Common myeloid progenitor, CD34-positive (primary cell): ENCODE measurements at regions not wholly inside any gene's neighbourhood (a gene's known extent, or its start where the extent isn't known, plus 50 kb on each side); places are given as distances from the start of the nearest gene placed in this dataset.

Experiments used
- CTCF ChIA-PET: fragments of 350-600 bp; sonication (Branson Sonifier 250); formaldehyde crosslinking; loops from one replicate; lab custom pipeline; 2021; ENCODE audit warnings: antibody characterized with exemption; lab: Charles Lee
- POLR2A ChIA-PET: fragments of 350-600 bp; sonication (Branson Sonifier 250); formaldehyde crosslinking; loops from one replicate; lab custom pipeline; 2021; ENCODE audit warnings: antibody characterized with exemption; lab: Charles Lee
- DNase-seq, 3 donors: peaks; one replicate each; pipeline versions ENCODE4 v3.0.0 to v3.0.0-alpha.2; 2013
- H3K27ac ChIP-seq, 2 experiments: 1 replicate in 1 of 2; 2 replicates in 1 of 2; pipeline ENCODE4 v1.7.0; 2013; ENCODE audit warnings: inconsistent platforms in 2 of 2, low read length in 2 of 2, mild to moderate bottlenecking in 2 of 2, low read depth in 1 of 2, moderate library complexity in 1 of 2; ENCODE audit not compliant: severe bottlenecking in 2 of 2, insufficient read depth in 1 of 2, poor library complexity in 1 of 2
- H3K27me3 ChIP-seq, 5 experiments: replicated peaks in 2 of 5; 1 replicate in 3 of 5; 2 replicates in 2 of 5; pipeline versions ENCODE4 v1.6.1 to v1.7.0; 2013; ENCODE audit warnings: low read length in 4 of 5, mild to moderate bottlenecking in 2 of 5, moderate library complexity in 2 of 5, inconsistent platforms in 1 of 5; ENCODE audit not compliant: insufficient read depth in 5 of 5, control insufficient read depth in 4 of 5
- H3K36me3 ChIP-seq, 4 experiments: 1 replicate in 2 of 4; 2 replicates in 2 of 4; pipeline versions ENCODE4 v1.6.1 to v1.7.0; 2013; ENCODE audit warnings: low read length in 3 of 4, control low read depth in 1 of 4, mild to moderate bottlenecking in 1 of 4; ENCODE audit not compliant: control insufficient read depth in 4 of 4, insufficient read depth in 4 of 4
- H3K4me1 ChIP-seq, 4 experiments: 1 replicate in 3 of 4; 2 replicates in 1 of 4; pipeline versions ENCODE4 v1.6.1 to v1.7.1; 2013; ENCODE audit warnings: low read length in 3 of 4, mild to moderate bottlenecking in 3 of 4, control low read depth in 1 of 4, inconsistent platforms in 1 of 4, moderate library complexity in 1 of 4; ENCODE audit not compliant: control insufficient read depth in 4 of 4, insufficient read depth in 4 of 4; ENCODE audit errors: control extremely low read depth in 1 of 4
- H3K4me3 ChIP-seq, 7 experiments: 1 replicate in 4 of 7; 2 replicates in 3 of 7; pipeline versions ENCODE4 v1.5.1 to v1.7.0; 2013; ENCODE audit warnings: mild to moderate bottlenecking in 7 of 7, low read length in 6 of 7, moderate library complexity in 6 of 7, inconsistent platforms in 2 of 7, low read depth in 2 of 7, control low read depth in 1 of 7; ENCODE audit not compliant: insufficient read depth in 4 of 7, control insufficient read depth in 1 of 7; ENCODE audit errors: extremely low read depth in 1 of 7
- H3K9me3 ChIP-seq, 5 experiments: 1 replicate in 4 of 5; 2 replicates in 1 of 5; pipeline versions ENCODE4 v1.6.1 to v1.7.1; 2013; ENCODE audit warnings: low read length in 4 of 5, mild to moderate bottlenecking in 2 of 5, inconsistent platforms in 1 of 5, low read depth in 1 of 5, moderate library complexity in 1 of 5; ENCODE audit not compliant: control insufficient read depth in 4 of 5, insufficient read depth in 2 of 5; ENCODE audit errors: control extremely low read depth in 1 of 5
- WGBS: methylation state at CpG from one replicate; pipeline ENCODE4 v1.1.5; 2013; ENCODE audit not compliant: insufficient coverage; 5-methylcytosine and 5-hydroxymethylcytosine counted together

DNA sequence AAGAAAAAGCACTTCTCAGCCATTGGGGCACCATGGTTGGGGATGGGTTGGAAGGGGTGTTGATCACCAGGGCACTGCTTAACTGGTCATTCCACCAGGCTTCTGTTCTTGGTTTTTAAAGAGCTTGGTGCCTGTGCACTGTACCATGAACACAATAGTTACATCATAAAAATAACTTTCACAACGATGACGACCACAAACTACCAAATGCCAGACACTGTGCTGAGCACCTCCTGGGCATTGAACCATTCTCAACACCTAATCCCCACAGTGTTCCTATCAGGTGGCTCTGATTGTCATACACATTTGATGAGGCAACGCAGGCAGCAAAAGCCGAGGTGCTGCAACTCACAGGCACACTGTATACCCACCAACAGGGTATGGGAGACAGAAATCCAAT is 208.0 kb downstream of the FOXL1 start:
- Histone ChIP-seq H3K27ac (no peak overlapping the region), H3K4me3 (no peak overlapping the region), H3K27me3 (peaks cover 0 to 35% (median 11%) of the 10 kb centered on the region in 5 experiments), H3K4me1 (no peaks in the 10 kb centered on the region), H3K36me3 (no peaks in the 10 kb centered on the region), H3K9me3 (no peaks in the 10 kb centered on the region)
- CTCF ChIA-PET = no interaction called here
- 100% methylated on average over 3 of the region's 4 CpGs for WGBS
- POLR2A ChIA-PET = no interaction called here
- DNase-seq = no peak

DNA sequence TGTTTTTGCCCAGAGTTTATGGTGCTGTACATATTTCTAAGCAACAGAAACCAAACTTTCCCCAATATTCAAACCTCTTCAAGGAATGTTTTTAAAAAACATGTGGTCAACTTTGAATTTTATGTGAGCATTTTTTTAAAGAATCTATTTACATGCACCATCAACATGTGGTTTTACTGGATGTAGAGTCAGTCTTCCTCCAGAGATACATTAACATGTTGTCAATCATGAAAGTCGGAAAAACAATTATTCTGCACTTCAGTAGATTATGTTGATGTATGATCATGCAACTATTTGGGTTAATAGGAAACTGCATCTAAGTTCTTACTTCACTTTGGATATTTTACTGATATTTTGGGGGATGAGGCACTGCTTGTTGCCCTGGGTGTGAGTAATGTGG is 208.6 kb downstream of the FOXL1 start:
- no CpG with 5 or more reads among the region's 1 CpG for WGBS
- CTCF ChIA-PET = no interaction called here
- H3K27ac ChIP-seq = no peak overlapping the region

GRCh38 chr16:86787538-86787937 is 209.2 kb downstream of the FOXL1 start:
- DNase-seq = no peak
- Histone ChIP-seq H3K9me3 (no peaks in the 10 kb centered on the region), H3K27me3 (peaks cover 0 to 33% (median 7%) of the 10 kb centered on the region in 5 experiments), H3K4me3 (no peak overlapping the region), H3K27ac (no peak overlapping the region), H3K4me1 (no peaks in the 10 kb centered on the region), H3K36me3 (no peaks in the 10 kb centered on the region)
- ChIA-PET POLR2A (no interaction called here), CTCF (no interaction called here)
- WGBS = no CpG with 5 or more reads among the region's 5 CpGs

More for the DNA sequence above, 208.6 kb downstream of the FOXL1 start:
- no peak for DNase-seq
- H3K4me3 ChIP-seq = no peak overlapping the region
- peaks cover 0 to 32% (median 11%) of the 10 kb centered on the region in 5 experiments for H3K27me3 ChIP-seq
- H3K4me1 ChIP-seq = no peaks in the 10 kb centered on the region
- no peaks in the 10 kb centered on the region for H3K9me3 ChIP-seq
- H3K36me3 ChIP-seq = no peaks in the 10 kb centered on the region
- POLR2A ChIA-PET = no interaction called here

- WGBS = 67% methylated on average over 13 of the region's 13 CpGs
- no peaks in the 10 kb centered on the region for H3K9me3 ChIP-seq
- CTCF ChIA-PET = no interaction called here
- H3K27me3 ChIP-seq = peaks cover 0 to 38% (median 9%) of the 10 kb centered on the region in 5 experiments
- no peak for DNase-seq
- POLR2A ChIA-PET = no interaction called here
- no peak overlapping the region for H3K27ac ChIP-seq
- H3K4me3 ChIP-seq = no peak overlapping the region
- no peaks in the 10 kb centered on the region for H3K36me3 ChIP-seq
- no peaks in the 10 kb centered on the region for H3K4me1 ChIP-seq
Observed at GRCh38 chr16:86789621-86790051, 211.3 kb downstream of the FOXL1 start.

- Histone ChIP-seq H3K9me3 (no peaks in the 10 kb centered on the region), H3K4me1 (no peaks in the 10 kb centered on the region), H3K36me3 (no peaks in the 10 kb centered on the region), H3K27ac (no peak overlapping the region), H3K4me3 (no peak overlapping the region), H3K27me3 (peaks cover 0 to 36% (median 9%) of the 10 kb centered on the region in 5 experiments)
- POLR2A ChIA-PET = no interaction called here
- DNase-seq = no peak
- CTCF ChIA-PET = no interaction called here
- WGBS = 82% methylated on average over 16 of the region's 20 CpGs
Observed at GRCh38 chr16:86791287-86792035, 213.1 kb downstream of the FOXL1 start.

DNA sequence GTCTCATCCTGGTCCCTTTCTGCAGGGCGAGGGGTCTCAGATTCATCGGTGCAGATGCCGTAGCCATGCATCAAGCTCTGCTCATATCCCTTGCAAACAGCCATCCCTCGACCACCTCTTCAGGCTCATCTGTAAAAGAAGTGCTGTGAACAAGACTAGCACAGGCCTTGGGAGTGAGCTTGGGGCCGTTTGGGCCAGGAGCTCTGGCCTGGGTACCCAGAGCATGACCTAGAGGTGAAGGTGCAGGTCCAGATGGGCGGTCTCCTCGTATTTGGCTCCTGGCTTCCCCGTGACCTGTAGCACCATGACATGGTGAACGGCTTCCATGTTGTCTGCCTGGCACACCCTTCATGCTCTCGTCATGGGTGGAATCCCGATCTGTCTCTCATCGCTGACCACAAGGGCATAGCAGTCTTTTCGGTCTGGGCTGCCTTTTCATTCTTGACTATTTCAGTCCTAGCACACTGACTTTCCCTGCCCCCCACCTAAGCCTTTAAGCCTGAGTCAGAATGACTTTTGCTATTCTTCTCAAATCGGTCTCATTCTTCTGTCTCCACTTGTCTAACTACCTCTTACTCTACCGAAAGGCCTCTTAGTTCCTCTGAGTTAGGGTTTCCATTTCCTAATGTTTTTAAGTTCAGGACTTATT is 216.0 kb downstream of the FOXL1 start:
- 94% methylated on average over 12 of the region's 15 CpGs for WGBS
- Histone ChIP-seq H3K4me3 (no peak overlapping the region), H3K36me3 (no peaks in the 10 kb centered on the region), H3K27ac (no peak overlapping the region), H3K4me1 (no peaks in the 10 kb centered on the region), H3K27me3 (peaks cover 0 to 48% (median 8%) of the 10 kb centered on the region in 5 experiments), H3K9me3 (no peaks in the 10 kb centered on the region)
- no peak for DNase-seq
- POLR2A ChIA-PET = no interaction called here
- CTCF ChIA-PET = no interaction called here

DNA sequence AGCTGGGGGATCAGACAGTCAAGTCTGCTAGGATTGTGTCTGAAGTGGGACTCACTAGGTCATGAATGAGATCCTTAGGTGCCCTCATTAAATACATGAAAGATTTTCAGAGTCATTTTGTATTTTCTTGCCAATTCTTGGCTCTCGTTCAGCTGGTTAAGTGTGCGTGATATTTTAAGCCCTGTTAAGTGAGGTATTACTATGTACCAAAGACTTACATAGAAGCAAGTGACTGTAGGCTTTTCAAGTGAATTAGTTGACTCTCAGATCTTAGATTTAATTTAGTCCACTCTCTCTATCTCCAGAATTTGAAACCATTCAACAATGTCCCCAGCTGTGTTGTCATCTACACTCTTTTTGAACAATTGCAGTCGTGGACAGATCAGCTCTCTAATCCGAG is 219.4 kb downstream of the FOXL1 start:
- no peak overlapping the region for H3K4me3 ChIP-seq
- H3K27ac ChIP-seq = no peak overlapping the region
- no peak for DNase-seq
- no peaks in the 10 kb centered on the region for H3K9me3 ChIP-seq
- no peaks in the 10 kb centered on the region for H3K36me3 ChIP-seq
- POLR2A ChIA-PET = no interaction called here
- no peaks in the 10 kb centered on the region for H3K4me1 ChIP-seq
- CTCF ChIA-PET = no interaction called here
- WGBS = 92% methylated on average over 4 of the region's 4 CpGs
- peaks cover 2 to 61% (median 9%) of the 10 kb centered on the region in 5 experiments for H3K27me3 ChIP-seq
